GM19463 (cell line): ENCODE measurements at regions not wholly inside any gene's neighbourhood (a gene's known extent, or its start where the extent isn't known, plus 50 kb on each side); places are given as distances from the start of the nearest gene placed in this dataset.

Source experiments
- ATAC-seq: cut with Tn5 transposase; IDR thresholded peaks from one replicate; pipeline ENCODE4 v1.9.1; 2021; ENCODE audit warnings: mild to moderate bottlenecking, moderate library complexity; ENCODE audit not compliant: unreplicated experiment

DNA sequence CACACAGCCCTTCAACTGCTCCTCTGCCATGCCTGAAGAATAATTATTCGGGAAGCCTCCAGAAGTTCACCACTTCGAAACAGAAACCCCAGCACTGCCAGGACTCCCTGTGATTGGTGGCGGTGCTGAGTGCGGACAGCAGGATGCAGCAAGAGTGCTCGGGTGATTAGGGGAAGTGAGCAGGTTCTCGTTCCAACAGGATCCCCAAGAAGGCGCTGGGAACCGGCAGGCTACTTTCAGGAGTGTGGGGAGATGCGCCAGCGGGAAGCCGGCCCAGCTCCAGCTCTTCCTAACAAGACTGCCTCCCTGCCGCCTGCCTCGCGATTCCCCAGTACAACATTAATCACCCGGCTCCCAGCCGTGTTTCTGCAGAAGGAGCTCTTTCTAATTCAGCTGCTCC is 630.2 kb downstream of the BRD1 start:
- ATAC-seq, result no peak

DNA sequence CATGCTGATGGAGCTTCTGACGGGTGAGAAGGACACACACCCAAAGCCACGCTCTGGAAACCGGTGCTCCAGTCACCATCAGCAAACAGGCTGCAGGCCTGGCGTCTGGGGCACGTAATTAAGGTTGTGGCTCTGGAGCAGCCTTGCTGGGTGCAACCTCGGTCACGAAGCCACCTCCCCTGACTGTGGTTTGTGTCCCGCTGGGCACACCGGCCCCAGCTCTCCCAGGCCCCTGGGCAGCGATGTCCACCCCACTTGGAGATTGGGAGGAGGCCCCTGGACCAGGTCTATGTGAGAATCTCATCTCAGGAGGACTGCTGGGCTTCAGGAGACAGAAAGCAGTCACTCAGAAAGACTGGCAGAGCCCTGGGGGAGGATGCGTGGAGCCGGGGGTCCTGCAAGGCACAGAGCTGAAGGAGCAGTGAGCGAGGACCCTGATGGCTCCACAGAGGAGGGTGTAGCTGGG is 631.6 kb downstream of the BRD1 start:
- ATAC-seq, result no peak

DNA sequence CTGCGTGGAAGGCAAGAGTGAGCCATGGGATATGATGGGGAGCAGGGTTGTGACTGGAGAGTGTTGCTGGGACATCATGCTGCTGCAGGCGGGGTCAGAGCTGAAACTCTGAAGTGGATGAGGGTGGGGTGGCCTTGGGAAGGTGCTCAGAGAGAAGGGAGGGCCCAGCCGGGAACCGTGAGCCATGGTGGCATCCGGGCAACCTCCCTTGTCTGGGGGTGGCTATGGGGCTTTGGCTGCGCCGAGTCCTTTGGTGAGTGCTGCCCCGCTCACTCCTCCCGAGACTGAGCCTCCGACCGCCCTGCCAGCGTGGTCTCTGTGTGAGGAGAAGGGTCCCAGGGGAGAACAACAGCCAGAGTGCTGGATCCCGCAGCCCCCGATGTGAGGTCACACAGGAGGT is 632.0 kb downstream of the BRD1 start:
- no peak for ATAC-seq

DNA sequence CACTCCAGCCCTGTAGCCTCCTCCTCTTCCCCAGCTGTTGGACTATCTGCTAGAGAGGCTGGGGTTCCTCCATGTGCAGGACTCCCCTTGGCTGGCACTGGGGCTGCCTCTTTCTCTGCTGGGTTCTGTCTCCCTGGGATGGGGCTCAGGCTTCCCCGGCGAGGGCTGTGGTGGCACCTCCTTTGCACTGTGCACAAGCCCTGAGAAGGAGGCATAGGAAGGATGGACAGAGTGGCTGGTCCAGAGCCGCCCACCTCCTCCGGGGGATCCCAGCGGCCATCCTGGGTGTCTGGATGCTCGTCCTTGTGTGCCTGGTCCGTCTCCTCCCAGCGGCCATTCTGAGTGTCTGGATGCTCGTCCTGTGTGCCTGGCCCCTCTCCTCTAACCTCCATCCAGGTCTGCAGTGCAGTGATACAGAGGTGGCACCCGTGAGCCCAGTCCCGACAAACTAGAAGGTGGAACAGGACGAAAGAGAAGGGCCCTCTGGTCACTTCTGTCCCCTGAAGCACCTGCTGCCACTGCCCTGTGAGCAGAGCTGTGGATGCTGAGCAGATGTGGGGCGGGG is 633.7 kb downstream of the BRD1 start:
- no peak for ATAC-seq

DNA sequence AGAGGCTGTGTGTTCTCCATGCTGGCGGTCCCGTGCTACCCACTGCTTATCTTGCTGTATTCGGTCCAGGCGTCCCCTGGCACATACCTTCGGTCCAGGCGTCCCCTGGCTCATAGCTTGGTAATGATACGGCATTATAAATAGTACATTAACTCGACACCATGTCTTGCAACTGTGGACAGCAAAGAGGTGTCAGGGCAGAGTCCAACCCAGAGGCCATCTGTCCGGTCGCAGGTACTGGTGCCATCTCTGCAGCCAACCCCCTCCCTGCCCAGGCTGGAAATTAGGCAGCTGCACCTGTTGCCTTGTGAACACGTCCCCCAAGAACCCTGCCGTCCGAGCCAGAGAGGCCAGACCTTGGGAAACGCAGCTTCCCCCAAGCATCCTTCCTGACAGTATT is 634.3 kb downstream of the BRD1 start:
- no peak for ATAC-seq

DNA sequence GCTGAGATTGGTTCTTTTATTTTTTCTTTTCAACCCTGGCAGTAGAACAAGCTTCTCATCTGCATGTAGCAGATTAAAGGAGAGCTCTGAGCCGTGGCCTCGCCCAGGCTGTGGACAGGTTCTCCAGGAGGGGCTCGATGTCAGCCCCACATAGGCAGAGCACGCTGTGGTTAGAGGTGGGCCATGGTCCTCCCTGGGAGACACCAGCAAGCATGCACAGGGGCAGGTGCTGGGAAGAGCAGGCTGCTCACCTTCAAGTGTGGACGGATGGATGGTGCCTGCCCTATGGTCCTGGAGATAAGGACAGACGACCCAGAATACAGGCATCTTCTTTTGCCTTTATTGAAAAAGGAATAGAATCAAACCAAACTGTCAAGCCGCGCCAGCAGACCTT is 634.8 kb downstream of the BRD1 start:
- no peak for ATAC-seq

DNA sequence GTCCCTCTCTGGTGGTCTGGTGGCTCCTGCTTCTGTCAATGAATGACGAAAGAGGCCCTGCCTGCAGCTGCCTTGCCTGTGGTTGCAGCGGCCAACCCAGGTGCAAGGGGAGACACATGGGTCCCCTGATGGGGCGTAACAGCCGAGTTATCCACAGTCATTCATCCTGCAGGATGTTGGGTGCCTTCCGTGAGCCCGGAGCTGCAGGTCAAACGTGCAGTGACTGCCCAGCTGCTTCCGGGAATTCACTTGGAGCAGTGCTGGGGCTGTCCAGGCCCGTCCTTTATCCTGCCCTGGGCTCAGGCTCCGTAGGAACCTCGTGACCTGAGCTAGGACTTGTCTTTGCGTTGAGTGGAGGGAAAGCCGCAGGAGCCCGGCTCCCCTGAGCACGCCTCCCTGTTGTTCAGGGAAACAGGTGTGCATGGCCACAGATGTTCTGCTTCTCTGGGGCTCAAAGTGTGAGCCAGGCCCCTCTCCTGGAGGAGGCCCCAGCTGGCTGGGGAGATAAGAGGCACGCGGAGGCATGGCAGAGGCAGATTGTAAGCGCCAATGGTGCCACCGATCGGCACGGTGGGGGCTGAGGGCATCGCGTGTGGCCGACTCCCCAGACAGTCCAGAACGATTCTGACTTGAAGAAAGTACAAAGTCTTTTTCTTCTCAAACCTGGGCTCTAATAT is 635.4 kb downstream of the BRD1 start:
- ATAC-seq, result no peak

DNA sequence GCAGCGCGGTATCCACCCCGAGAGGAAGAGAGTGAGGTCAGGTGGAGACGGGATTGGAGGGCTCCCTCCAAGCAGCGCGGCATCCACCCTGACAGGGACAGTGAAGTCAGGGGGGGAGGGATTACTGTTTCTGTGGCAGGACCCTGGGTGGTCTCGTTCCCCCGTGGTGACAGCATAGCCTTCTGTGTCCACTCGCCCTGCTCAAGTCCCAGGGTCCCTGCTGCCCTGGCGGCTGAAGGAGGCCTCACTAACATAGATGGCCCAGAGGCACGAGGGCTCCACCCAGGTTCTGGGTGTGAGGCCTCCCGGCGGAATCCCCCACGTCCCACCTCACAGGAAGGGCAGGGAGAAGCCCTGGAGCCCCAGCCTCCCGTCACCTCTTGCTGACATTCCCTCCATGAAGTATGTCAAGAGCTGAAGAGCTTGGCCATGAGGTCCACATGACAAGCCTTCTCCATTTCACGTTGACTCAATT is 636.1 kb downstream of the BRD1 start:
- ATAC-seq, result no peak

DNA sequence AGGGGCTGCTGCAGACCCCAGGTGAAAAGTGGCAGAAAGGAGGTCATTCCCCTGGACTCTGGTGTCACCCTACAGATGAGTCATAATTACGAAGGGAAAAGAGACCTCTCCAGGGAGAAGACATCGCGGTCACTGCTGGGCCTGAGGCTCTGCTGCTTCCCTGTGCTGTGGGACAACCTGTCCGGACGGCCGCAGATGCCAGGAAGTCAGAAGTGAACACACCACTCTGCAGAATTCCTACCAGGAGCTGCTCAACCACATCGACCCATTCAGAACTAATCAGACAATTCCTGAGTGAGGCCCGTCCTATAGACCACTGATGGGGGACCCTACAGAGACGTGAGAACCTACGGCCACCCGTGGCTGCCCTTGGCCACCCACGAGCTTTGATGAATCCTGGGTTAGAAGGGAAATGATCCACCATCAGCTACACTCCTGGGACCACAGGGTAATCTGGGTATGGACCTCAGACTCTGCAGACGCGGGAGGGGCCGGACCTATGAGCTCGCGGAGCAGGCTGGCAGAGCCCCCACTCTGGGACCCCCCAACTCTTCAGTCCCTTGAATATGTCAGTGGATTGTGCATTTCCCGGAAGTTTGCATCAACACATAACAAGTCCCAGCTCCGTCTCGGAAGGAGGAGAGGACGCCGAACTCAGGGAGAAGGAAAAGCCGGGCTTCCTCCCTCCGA is 636.7 kb downstream of the BRD1 start:
- ATAC-seq, result no peak

DNA sequence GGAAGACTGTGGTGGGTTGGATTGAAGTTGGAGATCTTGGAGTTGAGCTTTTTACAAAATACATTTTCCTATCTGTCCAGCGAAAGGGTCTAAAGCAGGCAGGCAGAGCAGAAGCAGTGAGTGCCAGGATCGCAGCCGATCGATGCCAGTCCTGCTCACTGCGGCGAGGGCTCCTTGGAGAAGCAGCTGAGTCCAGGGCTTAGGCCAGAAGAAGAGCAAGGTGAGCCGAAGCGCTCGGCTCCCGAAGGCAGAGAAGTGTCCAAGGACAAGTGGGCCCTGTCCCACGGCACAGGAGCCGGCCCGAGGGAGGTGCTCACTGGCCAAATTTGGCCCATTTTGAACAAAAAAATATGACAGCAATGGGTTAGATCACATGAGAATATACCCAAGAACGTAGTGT is 637.8 kb downstream of the BRD1 start:
- no peak for ATAC-seq

DNA sequence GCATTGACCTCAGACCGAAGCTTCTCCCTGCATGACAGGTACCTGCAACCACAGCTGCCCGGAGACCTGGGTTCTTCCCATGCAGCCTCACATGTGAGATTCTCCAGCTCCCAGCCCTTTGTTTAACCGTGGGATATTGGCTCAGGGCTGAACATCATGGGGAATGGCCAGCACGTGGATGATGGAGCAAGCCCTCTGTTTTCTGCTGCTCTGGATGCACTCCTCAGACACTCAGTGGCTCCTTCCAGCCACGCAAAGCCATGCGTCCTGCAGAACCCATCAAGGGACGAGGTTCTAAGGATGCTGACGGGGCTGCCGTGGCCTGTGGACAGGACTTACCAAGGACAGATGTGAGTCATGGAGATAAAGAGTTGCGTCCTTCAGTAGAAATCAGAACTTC is 639.1 kb downstream of the BRD1 start:
- no peak for ATAC-seq

DNA sequence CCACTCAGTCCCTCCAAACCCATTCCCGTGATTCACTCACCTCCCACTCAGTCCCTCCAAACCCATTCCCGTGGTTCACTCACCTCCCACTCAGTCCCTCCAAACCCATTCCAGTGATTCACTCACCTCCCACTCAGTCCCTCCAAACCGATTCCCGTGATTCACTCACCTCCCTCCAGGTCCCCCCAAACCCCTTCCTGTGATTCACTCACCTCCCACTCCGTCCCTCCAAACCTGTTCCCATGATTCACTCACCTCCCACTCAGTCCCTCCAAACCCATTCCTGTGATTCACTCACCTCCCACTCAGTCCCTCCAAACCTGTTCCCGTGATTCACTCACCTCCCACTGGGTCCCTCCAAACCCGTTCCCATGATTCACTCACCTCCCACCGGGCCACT is 639.6 kb downstream of the BRD1 start:
- no peak for ATAC-seq

DNA sequence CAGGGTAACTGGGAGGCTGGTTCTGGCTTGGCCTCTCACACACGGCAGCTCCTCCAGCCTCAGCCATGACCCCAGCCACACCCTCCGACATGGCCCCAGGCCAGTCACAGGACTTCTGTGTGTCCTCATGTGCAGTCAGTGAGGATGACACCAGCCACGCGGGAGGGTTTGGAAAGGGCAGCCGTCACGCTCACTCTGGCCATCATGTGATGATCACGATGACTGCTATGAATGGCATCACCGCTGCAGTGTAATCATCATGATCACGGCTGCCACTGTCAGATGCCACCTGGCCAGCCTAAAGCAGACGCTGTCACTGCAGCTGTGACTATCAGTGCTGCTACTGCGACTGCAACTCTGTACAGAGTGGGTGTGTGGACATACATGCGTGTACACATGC is 640.9 kb downstream of the BRD1 start:
- no peak for ATAC-seq

DNA sequence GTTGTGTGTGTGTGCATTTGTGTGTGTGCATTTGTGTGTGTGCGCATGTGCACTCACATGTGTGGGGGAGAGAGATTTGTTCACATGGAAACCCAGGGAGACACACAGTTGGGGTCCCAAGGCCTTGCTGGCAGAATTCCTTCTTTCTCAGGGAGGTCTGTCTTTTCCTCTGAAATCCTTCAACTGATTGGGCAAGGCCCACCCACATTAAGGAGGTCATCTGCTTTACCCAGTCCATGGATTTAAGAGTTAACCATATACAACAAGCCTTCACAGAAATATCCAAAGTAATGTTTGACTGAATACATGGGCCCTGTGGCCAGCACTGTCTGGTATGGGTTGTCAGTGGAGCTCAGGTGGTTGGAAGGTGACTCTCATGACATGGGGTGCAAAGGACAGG is 641.4 kb downstream of the BRD1 start:
- no peak for ATAC-seq

DNA sequence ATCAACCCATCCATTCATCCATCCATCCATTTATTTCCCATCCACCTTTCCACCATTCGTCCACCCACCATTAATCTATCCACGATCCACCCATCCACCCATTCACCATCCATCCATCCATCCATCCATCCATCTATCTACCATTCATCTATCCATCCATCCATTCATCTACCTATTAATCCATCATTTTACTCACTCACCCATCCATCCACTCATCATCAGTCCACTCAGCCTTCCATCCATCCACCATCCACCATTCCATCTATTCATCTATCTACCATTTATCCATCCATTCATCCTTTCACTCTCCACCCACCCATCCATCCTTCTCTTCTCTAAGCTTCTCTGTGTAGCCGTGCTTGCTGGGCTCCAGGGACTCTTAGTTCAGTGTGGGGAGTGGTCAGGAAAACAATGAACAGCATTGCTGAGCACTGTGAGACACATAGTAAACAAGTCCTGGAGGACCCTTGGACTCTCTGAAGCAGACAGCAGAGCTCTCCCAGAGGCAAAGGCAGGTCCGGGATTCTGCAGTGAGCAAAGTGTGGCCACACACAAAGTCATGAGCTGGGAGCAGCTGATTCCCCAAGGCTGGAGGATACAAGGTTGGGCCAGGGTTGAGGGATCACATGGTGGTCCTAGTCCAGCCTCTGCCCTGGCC is 642.2 kb downstream of the BRD1 start:
- no peak for ATAC-seq

DNA sequence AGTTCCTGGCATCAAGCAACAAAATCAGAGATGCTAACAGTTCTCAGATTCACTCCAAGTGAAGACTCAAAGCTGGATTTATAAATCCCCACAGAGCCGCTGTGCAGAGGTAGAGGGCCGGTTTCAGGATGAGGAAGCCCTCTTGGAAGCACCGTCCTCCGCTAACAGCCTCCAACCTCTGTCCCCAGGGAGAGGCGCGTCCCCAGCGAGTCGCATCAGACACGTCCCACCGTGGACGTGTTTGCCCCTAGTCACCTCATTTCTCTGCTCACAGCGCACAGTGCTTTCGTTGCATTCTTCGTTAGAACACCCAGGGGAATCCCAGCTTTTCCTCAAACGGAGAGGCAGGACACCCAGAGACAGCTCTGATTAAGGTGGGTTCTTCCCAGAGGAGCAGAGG is 642.9 kb downstream of the BRD1 start:
- no peak for ATAC-seq

DNA sequence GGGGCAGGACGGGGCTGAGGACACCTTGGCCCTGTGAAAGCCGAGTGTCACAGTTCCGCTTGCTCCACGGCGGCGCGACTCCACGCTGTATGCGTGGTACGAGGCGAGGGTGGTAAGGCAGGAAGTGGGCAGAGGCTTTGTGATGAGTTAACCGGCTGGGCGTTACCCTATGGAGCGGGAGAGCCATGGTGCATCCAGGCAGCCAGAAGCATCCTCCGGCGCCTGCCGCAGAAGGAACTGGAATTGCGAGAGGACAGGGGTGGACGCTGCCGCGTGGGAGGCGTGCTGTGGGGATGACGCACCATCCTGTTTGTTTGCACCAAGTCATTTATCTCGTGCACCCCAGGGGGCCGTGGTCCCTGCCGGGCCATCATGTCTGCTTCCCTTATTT is 643.9 kb downstream of the BRD1 start:
- ATAC-seq, result no peak

DNA sequence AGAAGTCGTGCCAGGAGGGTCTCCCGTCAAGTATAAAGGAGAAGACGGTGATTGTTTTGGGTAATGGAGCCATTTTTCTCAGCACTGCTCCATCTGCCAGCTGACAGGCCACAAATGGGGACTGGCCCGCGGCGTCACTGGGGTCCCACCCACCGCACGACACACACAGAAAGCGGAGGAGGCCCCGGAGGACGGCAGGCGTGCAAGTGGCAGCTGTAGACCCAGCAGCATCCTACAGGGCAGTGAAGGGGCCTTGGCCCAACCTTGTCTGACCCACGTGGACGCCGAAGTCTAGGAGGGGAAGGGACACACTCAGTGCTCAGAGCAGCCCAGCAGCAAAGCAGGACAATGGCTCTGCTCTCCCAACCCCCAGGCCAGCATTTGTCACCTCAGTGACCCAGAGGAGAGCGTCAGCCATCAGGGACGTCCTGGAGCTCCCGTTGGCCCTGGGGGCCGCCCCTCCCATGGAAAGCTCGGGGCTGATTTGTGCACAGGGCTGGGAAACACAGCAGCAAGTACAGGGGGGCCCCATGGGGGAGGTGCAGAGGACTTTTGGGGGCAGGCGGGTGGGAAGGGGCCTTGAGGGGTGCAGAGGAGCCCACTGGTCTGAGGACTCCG is 644.4 kb downstream of the BRD1 start:
- no peak for ATAC-seq

DNA sequence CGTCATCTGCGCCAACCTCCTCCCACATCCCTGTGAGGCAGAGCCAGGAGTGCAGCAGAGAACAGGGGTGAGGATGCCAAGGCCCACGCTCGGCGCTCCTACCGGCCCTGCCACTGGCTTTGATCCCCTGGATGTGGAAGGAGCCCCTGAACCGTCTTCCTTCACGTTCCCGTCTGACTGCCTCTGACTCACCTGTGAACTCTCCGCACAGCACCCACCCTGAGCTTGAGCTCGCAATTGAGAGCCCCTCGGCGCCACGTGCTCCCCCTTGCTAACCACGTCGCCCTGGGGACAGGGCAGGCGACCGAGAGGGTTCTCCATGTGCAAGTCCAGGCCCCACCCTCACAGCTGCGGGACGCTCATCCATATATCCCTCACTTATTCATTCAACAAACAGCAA is 645.3 kb downstream of the BRD1 start:
- ATAC-seq, result no peak

DNA sequence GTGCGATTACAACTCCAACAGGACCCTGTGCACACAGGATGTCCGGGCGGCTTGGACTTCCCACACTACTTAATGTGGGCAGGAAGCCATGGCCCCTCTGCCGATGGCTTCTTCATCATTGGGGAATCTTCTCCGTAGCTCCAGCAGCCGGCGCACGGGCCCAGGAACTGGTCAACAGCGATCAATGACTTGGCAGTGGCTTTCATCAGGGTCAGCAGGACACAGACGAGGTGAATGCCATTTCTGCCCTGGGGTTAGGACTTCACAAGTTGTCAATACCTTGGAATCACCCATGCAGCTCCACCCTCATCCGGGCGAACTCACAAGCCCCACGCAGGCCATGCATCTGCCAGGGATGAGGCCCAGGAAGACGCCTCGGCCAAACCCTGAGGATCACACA is 645.7 kb downstream of the BRD1 start:
- no peak for ATAC-seq

DNA sequence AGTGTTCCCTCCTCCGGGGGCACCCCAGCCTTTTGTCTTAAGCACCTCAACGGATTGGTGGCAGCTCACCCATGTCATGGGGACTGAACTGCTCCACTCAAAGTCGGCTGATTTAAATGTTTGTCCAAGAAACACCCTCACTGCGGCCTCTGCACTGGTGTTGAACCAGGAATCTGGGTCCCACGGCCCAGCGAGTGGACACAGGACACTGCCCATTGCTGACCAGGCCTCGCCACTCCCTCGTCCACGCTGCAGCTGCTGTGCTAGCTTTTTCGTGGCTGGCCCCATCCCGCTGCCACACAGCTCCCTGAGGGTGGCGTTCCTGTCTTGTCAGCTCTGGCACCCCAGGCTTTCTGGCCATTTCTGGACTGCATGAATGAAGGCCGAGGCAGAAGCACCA is 646.2 kb downstream of the BRD1 start:
- ATAC-seq, result no peak

DNA sequence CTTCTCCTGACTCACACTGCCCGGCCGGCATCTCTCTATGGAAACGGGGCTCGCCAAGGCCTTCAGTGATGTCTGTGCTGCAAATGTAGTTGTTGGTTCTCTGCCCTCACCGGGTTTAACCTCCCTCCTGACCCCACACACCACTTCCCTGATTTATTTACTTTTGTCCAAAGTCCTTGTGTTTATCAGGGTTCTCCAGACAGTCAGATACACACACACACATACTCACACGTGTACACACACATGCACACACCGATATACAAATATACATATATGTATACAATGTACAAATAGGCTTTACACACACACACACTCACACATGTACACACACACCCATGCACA is 647.0 kb downstream of the BRD1 start:
- no peak for ATAC-seq
